ENCODE measurements at regions not wholly inside any gene's neighbourhood (a gene's known extent, or its start where the extent isn't known, plus 50 kb on each side); places are given as distances from the start of the nearest gene placed in this dataset.

DNA sequence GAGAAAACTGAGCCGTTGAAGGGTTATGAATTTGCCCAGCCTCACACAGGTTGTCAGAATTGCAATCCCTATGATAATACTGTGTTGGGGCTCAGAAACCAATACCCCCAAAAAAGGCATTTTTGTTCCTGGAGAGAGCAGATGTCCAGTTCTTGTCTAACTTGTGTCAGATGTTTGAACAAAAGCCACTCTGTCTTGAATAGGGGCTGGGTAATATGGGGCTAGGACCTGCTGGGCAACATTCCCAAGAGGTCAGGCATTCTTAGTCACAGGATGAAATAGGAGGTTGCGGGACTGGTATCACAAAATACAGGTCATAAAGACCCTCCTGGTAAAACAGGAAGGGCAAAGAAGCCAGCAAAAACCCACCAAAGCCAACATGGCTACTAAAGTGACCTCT lies 482.1 kb downstream of the IPMK start:
- H2AFZ ChIP-seq (ENCODE audit: control insufficient read depth, low read depth, low read length): no peak overlapping the region
- ATAC-seq (no peak), FAIRE-seq (no peak), DNase-seq (ENCODE audit: low read depth, low spot score) (no peak)
- H3K27me3 ChIP-seq (replicated peaks in 1 of 2; ENCODE audit: control insufficient read depth in 2 of 2, insufficient read depth in 2 of 2, low read length in 1 of 2): no peaks in the 10 kb centered on the region
- BruUV-seq (replicated peaks): no TSS peak
- no peaks in the 10 kb centered on the region for H4K20me1 ChIP-seq (ENCODE audit: control insufficient read depth, insufficient read depth)
- H3K4me2 ChIP-seq (ENCODE audit: control insufficient read depth, insufficient read depth): no peak overlapping the region
- no peak overlapping the region for H3K9ac ChIP-seq (ENCODE audit: control insufficient read depth, insufficient read depth, low read length)
- TF ChIP-seq EZH2 (IDR thresholded peaks at IDR 0.05; ENCODE audit: borderline replicate concordance, control insufficient read depth, low read depth, low read length): no peak
- TF ChIP-seq, protein P1, sequence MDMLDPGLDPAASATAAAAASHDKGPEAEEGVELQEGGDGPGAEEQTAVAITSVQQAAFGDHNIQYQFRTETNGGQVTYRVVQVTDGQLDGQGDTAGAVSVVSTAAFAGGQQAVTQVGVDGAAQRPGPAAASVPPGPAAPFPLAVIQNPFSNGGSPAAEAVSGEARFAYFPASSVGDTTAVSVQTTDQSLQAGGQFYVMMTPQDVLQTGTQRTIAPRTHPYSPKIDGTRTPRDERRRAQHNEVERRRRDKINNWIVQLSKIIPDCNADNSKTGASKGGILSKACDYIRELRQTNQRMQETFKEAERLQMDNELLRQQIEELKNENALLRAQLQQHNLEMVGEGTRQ (IDR thresholded peaks at IDR 0.05; ENCODE audit: borderline replicate concordance, low read depth, low read length): no peak
- POLR2A ChIA-PET: no interaction called here
- intact Hi-C loops (cut with micrococcal nuclease; ENCODE audit: unreplicated experiment) (no loop called here), in situ Hi-C loops (cut with MboI) (no loop called here)
- H3K4me3 ChIP-seq: no peak overlapping the region
- WGBS (ENCODE audit: insufficient coverage, insufficient replicate concordance, low lambda C conversion rate, missing lambda C conversion rate): 0% methylated on average over 2 of the region's 2 CpGs
- H3K79me2 ChIP-seq (ENCODE audit: control insufficient read depth, insufficient read depth, low read length): no peaks in the 10 kb centered on the region
- no peaks in the 10 kb centered on the region for H3K9me3 ChIP-seq (replicated peaks; ENCODE audit: control insufficient read depth, insufficient read depth, low read length)
- SMC1A ChIA-PET (ENCODE audit: uncharacterized antibody, unreplicated experiment): no interaction called here
- H3K4me1 ChIP-seq (ENCODE audit: control insufficient read depth, insufficient read depth, low read length): no peaks in the 10 kb centered on the region
- RAD21 ChIA-PET (ENCODE audit: unreplicated experiment): no interaction called here
- CTCF ChIA-PET: no interaction called here
- H3K27ac ChIP-seq (ENCODE audit: control insufficient read depth, insufficient read depth): no peak overlapping the region
- H3K36me3 ChIP-seq (ENCODE audit: control insufficient read depth in 2 of 2, insufficient read depth in 2 of 2, low read length in 1 of 2): no peaks in the 10 kb centered on the region

DNA sequence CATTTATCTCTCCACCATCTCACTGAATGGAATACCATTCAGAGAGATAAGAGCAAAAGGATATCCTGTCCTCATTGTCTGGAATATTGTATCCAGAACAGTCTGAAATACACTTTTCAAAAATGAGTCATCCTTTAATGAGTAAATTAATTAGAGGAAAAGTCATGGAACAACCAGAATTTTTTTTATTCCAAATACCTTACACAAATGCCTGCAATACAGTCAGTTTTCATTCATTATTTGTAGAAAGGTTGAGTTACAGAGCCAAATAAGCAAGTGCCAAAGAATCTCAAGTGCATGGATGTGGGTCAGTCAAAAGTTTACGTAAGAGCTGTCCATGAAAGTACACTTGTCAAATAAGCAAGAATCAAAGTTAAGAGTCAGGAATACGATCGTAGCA lies 482.6 kb downstream of the IPMK start:
- CTCF ChIA-PET: no interaction called here
- in situ Hi-C loops (cut with MboI) (no loop called here), intact Hi-C loops (cut with micrococcal nuclease; ENCODE audit: unreplicated experiment) (no loop called here)
- DNase-seq (ENCODE audit: low read depth, low spot score) (no peak), ATAC-seq (no peak), FAIRE-seq (no peak)
- no peaks in the 10 kb centered on the region for H4K20me1 ChIP-seq (ENCODE audit: control insufficient read depth, insufficient read depth)
- SMC1A ChIA-PET (ENCODE audit: uncharacterized antibody, unreplicated experiment): no interaction called here
- no peaks in the 10 kb centered on the region for H3K36me3 ChIP-seq (ENCODE audit: control insufficient read depth in 2 of 2, insufficient read depth in 2 of 2, low read length in 1 of 2)
- no peaks in the 10 kb centered on the region for H3K4me1 ChIP-seq (ENCODE audit: control insufficient read depth, insufficient read depth, low read length)
- POLR2A ChIA-PET: no interaction called here
- H3K27me3 ChIP-seq (replicated peaks in 1 of 2; ENCODE audit: control insufficient read depth in 2 of 2, insufficient read depth in 2 of 2, low read length in 1 of 2): no peaks in the 10 kb centered on the region
- H2AFZ ChIP-seq (ENCODE audit: control insufficient read depth, low read depth, low read length): no peak overlapping the region
- no TSS peak for BruUV-seq (replicated peaks)
- H3K9me3 ChIP-seq (replicated peaks; ENCODE audit: control insufficient read depth, insufficient read depth, low read length): no peaks in the 10 kb centered on the region
- H3K9ac ChIP-seq (ENCODE audit: control insufficient read depth, insufficient read depth, low read length): no peak overlapping the region
- H3K27ac ChIP-seq (ENCODE audit: control insufficient read depth, insufficient read depth): no peak overlapping the region
- 29% methylated on average over 3 of the region's 3 CpGs for WGBS (ENCODE audit: insufficient coverage, insufficient replicate concordance, low lambda C conversion rate, missing lambda C conversion rate)
- no peak overlapping the region for H3K4me2 ChIP-seq (ENCODE audit: control insufficient read depth, insufficient read depth)
- H3K4me3 ChIP-seq: no peak overlapping the region
- H3K79me2 ChIP-seq (ENCODE audit: control insufficient read depth, insufficient read depth, low read length): no peaks in the 10 kb centered on the region
- RAD21 ChIA-PET (ENCODE audit: unreplicated experiment): no interaction called here
- TF ChIP-seq SMAD5 (IDR thresholded peaks at IDR 0.05; ENCODE audit: low read depth) (no peak), RB1 (IDR thresholded peaks at IDR 0.05; ENCODE audit: borderline replicate concordance) (no peak), ATF7 (IDR thresholded peaks at IDR 0.05; ENCODE audit: low read depth) (no peak), YBX1 (IDR thresholded peaks at IDR 0.05) (no peak), POLR2AphosphoS5 (IDR thresholded peaks at IDR 0.05; ENCODE audit: low read length) (no peak), JUNB (IDR thresholded peaks at IDR 0.05) (no peak), RAD51 (IDR thresholded peaks at IDR 0.05) (no peak), STAT1 (conservative IDR thresholded peaks at IDR 0.05) (no peak), CBX5 (IDR thresholded peaks at IDR 0.05; ENCODE audit: low read depth) (no peak), JUND (IDR thresholded peaks at IDR 0.05; ENCODE audit: low read depth, low read length) (no peak)
- TF ChIP-seq, protein P2, sequence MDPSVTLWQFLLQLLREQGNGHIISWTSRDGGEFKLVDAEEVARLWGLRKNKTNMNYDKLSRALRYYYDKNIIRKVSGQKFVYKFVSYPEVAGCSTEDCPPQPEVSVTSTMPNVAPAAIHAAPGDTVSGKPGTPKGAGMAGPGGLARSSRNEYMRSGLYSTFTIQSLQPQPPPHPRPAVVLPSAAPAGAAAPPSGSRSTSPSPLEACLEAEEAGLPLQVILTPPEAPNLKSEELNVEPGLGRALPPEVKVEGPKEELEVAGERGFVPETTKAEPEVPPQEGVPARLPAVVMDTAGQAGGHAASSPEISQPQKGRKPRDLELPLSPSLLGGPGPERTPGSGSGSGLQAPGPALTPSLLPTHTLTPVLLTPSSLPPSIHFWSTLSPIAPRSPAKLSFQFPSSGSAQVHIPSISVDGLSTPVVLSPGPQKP (IDR thresholded peaks at IDR 0.05; ENCODE audit: low read depth, low read length): no peak
- TF ChIP-seq, protein P3, sequence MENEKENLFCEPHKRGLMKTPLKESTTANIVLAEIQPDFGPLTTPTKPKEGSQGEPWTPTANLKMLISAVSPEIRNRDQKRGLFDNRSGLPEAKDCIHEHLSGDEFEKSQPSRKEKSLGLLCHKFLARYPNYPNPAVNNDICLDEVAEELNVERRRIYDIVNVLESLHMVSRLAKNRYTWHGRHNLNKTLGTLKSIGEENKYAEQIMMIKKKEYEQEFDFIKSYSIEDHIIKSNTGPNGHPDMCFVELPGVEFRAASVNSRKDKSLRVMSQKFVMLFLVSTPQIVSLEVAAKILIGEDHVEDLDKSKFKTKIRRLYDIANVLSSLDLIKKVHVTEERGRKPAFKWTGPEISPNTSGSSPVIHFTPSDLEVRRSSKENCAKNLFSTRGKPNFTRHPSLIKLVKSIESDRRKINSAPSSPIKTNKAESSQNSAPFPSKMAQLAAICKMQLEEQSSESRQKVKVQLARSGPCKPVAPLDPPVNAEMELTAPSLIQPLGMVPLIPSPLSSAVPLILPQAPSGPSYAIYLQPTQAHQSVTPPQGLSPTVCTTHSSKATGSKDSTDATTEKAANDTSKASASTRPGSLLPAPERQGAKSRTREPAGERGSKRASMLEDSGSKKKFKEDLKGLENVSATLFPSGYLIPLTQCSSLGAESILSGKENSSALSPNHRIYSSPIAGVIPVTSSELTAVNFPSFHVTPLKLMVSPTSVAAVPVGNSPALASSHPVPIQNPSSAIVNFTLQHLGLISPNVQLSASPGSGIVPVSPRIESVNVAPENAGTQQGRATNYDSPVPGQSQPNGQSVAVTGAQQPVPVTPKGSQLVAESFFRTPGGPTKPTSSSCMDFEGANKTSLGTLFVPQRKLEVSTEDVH (IDR thresholded peaks at IDR 0.05; ENCODE audit: low read depth, partially characterized antibody): no peak

All from GM12878 (cell line).